GM19395 (cell line): ENCODE measurements at regions not wholly inside any gene's neighbourhood (a gene's known extent, or its start where the extent isn't known, plus 50 kb on each side); places are given as distances from the start of the nearest gene placed in this dataset.
"Not testable (repeated sequence)": the region's sequence is repeated elsewhere in the genome, so short reads cannot be mapped to it uniquely, and the experiment has no call there.

ENCODE experiments used
- ATAC-seq: cut with Tn5 transposase; IDR thresholded peaks from one replicate; pipeline ENCODE4 v1.9.1; 2021; ENCODE audit warnings: mild to moderate bottlenecking, moderate library complexity; ENCODE audit not compliant: unreplicated experiment

DNA sequence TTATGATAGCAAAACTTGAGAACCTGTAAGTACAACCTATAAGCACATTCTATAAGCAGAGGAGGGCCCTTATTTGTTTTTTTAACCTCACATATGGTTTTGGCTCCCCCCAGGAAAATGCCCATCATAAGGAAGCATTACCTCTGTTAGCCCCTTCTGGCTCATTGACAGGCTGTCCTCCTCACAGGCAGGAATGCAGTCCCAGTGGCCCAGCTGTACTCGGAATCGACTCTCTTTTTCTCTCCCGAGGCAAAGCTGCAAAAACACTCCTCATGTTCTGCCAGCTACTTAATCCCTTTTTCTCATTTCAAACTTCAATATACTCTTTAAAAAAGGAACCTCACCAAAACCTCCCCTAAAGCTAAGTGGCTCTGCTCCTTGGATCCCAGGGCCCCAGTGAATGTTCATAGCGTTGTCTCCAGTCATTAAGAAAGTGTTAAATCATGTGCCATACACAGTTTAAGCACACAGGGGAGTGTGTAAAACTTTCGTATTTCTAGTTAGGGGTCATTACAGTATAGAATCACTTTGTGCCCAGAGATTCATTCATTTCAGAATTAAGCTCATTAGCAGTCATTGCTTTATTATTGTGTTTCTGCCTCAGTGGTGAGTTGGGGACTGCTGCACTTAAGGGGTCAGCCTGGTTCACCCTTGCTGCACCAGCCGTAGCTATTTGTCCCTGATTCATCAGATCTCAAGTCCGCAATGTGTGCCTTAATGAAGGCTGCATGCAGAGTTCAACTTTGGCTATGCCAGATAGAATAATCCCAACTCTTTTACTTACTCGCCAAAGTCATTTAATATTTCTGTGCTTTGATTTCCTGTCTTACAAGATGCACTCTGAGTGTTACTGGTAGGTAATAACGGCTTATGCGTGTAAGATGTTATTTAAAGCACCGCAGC is 57.6 kb downstream of the JRKL start:
- ATAC-seq, result no peak

DNA sequence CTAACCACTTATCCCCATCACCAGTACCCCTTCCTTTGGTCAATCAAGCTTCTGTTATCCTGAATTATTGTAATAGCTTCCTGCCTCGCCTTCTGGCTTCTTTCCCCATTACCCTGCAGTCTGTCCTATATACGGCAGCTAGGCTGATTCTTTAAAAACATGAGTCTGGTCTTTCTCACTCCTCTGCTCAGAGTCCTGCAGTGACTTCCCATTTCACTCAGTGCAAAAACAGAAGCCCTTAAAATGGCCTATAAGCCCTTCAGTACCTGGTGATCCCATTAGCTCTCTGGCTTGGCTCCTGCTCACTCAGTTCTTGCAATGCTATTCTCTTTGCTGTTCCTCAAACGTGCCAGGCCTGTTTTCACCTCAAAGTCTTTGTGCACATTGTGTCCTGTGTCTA is 58.4 kb downstream of the JRKL start:
- ATAC-seq, result no peak

DNA sequence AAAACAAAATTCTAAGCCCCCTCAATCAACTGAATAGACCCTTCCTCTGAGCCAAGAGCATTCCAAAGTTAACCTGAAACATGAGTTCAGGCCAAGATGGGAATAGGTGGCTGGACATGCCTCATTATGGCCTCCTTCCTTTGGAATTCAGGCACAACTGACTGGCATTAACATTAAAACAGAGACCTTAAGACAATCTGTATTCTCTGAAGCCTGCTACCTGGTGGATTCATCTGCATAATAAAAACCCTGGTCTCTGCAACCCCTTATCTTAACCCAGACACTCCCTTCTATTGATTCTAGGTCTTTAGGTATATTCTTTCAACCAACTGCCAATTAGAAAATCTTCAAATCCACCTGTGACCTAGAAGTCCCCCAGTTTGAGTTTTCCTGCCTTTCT is 66.3 kb downstream of the JRKL start:
- no peak for ATAC-seq

DNA sequence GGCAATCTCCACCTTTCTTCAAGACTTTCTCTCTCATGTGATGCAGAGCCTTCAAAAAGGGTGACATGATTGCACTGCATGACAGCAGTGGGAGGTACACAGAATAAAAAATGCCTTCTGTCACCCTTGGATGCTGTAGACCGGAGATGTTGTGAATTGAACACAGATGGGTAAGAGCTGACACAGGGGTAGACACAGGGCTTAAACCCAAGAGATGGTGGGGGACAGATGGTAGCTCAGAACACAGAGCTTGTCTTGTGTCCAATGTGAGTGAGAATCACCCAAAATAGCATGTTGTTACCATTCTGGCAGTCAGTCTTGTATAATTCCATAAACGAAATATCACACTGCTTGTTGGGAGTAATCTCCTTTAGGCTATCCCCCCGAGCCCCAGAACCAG is 69.9 kb downstream of the JRKL start:
- no peak for ATAC-seq

GRCh38 chr11:96461871-96462270 is 72.1 kb downstream of the JRKL start:
- ATAC-seq, result no peak

DNA sequence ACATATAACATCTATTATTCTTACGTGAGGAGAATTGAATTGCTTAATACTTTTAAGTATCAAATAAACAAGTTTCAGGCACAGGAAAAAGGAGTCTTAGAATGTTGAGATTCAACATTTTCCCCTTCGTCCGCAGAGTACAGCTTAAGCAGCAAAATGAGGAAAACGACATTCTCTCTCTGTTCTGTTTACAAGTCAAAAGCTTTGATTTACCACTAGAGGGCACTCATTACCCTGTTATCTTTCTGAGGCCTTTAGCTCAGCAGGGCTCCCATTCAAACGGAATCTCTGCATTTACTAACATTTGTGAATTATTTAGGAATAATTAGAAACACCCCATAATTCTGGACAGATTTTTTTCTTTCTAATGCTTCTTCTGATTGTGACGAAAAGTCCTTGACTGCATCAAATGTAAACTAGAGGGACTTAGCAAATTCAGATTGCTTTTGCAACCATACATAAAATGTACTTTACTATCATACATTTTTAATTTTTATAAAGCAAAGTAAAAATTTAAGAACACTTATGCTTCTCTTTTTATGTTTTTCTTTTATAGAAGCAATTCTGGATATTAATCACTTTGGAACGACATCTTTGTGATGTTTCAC is 75.0 kb downstream of the JRKL start:
- ATAC-seq, result peak; percentile 92

DNA sequence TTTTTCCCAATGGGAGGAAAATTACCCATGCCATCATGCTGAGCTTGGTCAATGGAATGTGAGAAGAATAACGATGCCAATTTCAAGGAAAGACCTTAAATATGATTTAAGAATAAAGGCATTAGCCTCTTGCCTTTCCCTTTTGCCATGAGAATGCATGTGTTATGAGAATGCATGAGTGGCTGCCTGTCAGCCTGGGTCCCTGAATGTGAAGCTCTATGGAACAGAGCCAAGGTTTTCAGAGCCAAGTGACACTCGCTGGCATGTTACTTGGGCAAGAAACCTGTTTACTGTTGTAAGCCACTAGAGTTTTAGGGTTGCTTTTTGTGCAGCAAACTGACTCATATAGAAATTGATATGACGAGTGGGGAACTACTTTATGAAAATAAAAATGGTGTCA is 75.7 kb downstream of the JRKL start:
- ATAC-seq, result no peak

DNA sequence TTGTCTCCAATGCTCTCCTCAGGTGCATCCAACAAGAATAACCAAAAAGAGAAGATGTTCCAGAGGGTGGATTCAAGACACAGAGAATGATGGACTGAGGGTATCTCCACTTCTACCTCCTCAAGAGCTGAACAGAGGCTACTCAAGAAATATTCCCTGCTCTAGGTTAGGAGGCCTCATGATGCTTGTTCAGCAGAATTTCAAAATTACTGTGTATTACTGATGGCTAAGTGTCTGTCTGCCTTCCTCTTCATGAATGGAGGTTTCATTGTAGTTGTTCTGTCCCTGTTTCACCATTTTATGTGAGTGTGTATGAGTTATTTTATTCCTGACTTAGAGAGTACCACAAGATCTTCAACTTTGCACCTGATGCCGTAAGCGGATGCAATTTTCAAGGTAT is 76.8 kb downstream of the JRKL start:
- no peak for ATAC-seq

DNA sequence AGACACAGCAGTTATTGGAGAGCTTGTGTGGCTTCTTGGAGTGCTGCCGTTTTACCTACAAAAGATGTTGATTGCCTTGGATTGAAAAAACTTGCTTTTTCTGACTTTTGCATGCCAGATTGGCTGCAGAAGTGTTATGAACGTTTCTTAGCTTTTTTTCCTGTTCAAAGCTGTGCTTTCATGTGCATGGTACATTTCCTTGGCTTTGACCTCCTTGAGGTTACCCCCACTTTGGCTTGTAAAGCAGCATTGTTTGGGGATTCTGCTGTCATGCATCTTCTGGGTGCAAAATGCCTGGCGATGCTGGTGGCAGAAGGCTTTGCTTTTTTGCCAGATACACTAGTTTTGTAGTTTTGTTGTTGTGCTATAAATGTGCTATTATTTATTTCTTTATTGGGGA is 80.0 kb downstream of the JRKL start:
- ATAC-seq, result no peak

- ATAC-seq, result no peak
Observed at GRCh38 chr11:96470521-96470920, 80.7 kb downstream of the JRKL start.

DNA sequence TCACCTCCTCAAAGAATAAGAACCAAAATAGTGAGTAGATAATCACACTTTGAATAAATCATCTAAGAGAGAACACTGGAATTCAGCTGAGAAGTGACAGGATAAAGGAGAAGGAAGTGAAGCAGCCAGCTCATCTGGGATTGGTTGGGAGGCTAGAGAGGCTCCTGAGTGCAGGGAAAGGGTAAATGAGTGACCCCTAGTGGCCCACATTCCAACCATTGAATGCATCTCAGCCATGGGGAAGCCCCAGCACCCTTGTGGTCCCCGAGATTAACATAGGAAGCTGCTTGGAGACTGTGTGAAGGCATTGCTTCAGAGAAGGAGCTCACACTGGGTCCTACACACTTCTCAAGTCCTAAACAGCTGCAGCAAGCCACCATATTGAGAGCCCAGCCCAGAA is 82.3 kb downstream of the JRKL start:
- peak; percentile 73 for ATAC-seq

DNA sequence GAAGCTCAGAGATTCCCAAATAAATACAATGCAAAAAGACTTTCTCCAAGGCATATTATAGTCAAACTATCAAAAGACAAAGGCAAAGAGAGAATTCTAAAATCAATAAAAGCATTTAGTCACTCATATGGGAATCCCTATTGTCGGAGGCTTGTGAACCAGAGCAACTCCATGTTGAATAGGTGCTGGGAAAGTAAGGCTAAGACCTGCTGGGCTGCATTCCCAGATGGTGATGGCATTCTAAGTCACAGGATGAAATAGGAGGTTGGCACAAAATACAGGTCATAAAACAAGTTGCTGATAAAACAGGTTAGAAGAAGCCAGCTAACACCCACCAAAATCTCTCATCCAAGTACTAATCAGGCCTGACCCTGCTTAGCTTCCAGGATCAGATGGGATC is 84.5 kb downstream of the JRKL start:
- ATAC-seq, result no peak

- ATAC-seq, result no peak
Observed at GRCh38 chr11:96481204-96481603, 91.4 kb downstream of the JRKL start.

GRCh38 chr11:96481771-96482170 is 92.0 kb downstream of the JRKL start:
- ATAC-seq, result no peak

GRCh38 chr11:96482193-96482592 is 92.4 kb downstream of the JRKL start:
- ATAC-seq, result no peak

DNA sequence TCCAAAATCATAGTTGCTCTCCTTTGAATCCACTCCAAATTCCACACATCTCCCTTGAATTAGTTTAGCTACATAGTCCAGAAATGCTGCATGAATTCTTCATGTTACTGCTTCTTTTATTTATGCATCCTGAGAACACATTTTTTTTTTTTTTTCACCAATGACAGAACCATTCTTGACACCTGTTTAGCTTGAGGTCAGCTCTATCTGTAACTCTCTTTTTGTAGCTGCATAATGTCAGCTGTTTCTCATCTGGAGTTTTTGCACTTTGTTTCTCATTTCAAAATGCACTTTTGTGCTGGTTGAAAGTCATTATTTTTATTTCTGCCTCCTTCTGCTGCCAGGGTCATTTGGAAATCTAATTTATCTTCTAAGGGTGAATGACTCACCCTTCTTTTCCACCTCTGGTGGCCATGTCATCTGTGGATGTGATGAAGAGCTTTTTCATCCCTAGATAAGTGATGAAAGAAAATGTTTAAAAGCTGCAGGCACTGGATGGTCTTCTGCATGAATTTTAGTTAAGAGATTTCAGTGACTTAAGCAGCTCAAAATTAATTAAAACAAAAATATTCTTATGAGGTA is 93.7 kb downstream of the JRKL start:
- ATAC-seq, result no peak

DNA sequence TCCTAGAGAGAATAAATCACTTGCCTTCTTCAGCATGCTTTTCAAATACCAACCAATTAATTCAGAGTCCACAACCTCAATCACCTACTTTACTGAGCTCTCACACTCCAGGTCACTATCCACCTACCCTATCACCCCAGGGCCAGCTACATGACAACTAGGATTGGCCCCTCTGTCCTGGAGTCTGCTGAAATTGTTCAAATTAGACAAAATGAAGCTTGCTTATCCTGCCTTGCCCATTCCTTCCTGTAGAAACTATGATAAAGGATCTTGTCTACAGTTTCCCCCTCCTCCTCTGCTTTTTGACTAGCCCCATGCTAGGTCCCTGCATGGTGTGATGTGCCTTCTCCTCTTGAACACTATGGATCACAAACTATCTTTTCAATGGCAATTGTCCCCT is 94.5 kb downstream of the JRKL start:
- no peak for ATAC-seq

GRCh38 chr11:96486890-96487611 is 97.2 kb downstream of the JRKL start:
- ATAC-seq, result no peak

DNA sequence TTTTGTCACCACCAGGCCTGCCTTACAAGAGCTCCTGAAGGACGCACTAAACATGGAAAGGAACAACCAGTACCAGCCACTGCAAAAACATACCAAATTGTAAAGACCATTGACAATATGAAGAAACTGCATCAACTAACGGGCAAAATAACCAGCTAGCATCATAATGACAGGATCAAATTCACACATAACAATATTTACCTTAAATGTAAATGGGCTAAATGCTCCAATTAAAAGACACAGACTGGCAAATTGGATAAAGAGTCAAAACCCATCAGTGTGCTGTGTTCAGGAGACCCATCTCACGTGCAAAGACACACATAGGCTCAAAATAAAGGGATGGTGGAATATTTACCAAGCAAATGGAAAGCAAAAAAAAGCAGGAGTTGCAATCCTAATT is 99.1 kb downstream of the JRKL start:
- ATAC-seq, result not testable (repeated sequence)

DNA sequence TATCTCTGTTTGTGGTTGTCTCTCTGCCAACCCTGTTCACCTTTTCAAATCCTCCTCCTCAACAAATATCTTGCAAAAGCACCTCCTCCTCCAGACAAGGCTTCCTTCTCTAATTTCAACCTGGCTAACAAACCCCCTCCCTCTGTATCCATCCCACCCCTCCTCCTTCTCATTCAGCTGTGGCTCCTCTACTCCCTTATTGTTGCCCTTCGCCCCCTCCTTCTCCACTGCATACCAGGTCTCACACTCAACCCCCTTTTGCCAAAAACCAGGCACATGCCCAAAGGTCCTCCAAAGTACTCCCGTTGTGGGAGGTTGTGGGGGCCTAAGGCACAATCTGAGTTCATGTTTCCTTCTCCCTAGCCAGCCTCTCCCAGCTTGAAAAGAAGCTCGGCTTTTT is 110.6 kb downstream of the JRKL start:
- no peak for ATAC-seq

DNA sequence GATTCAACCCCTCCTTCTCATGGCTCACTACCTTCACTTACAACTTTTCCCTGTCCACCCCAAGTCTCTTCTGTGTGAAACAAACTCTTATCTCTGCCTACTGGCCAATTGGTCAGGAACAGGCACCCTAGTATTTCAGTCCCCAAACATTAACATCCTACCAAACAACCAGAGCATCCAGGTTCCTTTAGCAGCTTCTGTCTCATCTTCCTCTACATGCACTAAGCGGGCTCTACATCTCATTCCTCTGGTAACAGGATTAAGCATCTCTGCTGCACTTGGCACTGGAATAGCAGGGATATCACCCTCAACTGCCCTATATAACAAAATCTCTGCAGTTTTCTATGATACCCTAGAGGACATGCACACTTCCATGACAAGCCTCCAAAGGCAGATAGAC is 116.2 kb downstream of the JRKL start:
- no peak for ATAC-seq

DNA sequence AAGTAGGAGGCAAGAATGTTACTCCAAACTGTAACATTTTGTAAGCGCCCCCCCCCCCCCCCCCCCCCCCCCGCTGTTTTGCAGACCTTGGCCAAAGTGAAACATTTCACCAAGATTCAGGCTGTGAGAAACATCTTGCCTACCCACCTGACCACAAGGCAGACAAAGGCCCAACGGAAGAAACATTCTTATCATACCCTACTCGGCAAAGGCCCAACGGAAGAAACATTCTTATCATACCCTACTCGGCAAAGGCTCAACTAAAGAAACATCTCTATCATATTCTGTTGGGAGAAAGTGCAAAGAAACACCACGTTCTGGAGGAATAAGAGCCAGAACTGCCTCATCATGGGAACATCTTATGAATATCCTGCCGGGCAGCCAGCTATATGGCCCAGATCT is 117.1 kb downstream of the JRKL start:
- ATAC-seq, result no peak
